22Rv1 (cell line): ENCODE measurements at regions not wholly inside any gene's neighbourhood (a gene's known extent, or its start where the extent isn't known, plus 50 kb on each side); places are given as distances from the start of the nearest gene placed in this dataset.

Experiments used
- CTCF ChIP-seq: fragments of 450-650 bp; IDR thresholded peaks from 2 replicates; pipeline ENCODE4 v1.5.1; 2017; ENCODE audit warnings: mild to moderate bottlenecking
- ZFX ChIP-seq: fragments of 450-650 bp; IDR thresholded peaks from 2 replicates; pipeline ENCODE4 v1.6.1; 2017; ENCODE audit warnings: antibody characterized with exemption, borderline replicate concordance

- TF ChIP-seq CTCF (no peak), ZFX (no peak)
Observed at GRCh38 chr12:115371711-115372110, 687.7 kb upstream of the TBX3 start.
